Tibial nerve (tissue), 4 donors: ENCODE measurements at regions not wholly inside any gene's neighbourhood (a gene's known extent, or its start where the extent isn't known, plus 50 kb on each side); places are given as distances from the start of the nearest gene placed in this dataset.

Experiments
- DNase-seq, 2 donors: peaks; one replicate each; pipeline ENCODE4 v3.0.0-alpha.2; 2019; ENCODE audit warnings: low spot score in 2 of 2
- H3K27ac ChIP-seq, 4 donors: fragments of 200-600 bp; sonication (generic) in 3 of 4; one replicate each; pipeline ENCODE4 v1.5.1; 2017 to 2019; ENCODE audit warnings: mild to moderate bottlenecking in 1 of 4
- H3K27me3 ChIP-seq, 2 donors: fragments of 200-600 bp; sonication (generic) in 1 of 2; one replicate each; pipeline versions ENCODE4 v1.5.1 to v1.6.0; 2017 to 2019
- H3K36me3 ChIP-seq, 3 donors: fragments of 200-600 bp; sonication (generic); one replicate each; pipeline ENCODE4 v1.5.1; 2018 to 2019
- H3K4me1 ChIP-seq, 4 donors: fragments of 200-600 bp; sonication (generic) in 3 of 4; one replicate each; pipeline ENCODE4 v1.5.1; 2017 to 2019
- H3K4me3 ChIP-seq, 4 donors: fragments of 200-600 bp; sonication (generic) in 3 of 4; one replicate each; pipeline ENCODE4 v1.5.1; 2017 to 2019; ENCODE audit warnings: mild to moderate bottlenecking in 1 of 4, moderate library complexity in 1 of 4
- H3K9me3 ChIP-seq, 4 donors: fragments of 200-600 bp; sonication (generic) in 3 of 4; one replicate each; pipeline ENCODE4 v1.5.1; 2017 to 2019
- EP300 ChIP-seq, 2 donors: sonication (generic); formaldehyde crosslinking; IDR thresholded peaks; one replicate each; pipeline ENCODE4 v1.6.1; 2017; ENCODE audit warnings: antibody characterized with exemption in 2 of 2, mild to moderate bottlenecking in 1 of 2
- POLR2A ChIP-seq, 2 donors: fragments of 450-650 bp; IDR thresholded peaks; one replicate each; pipeline ENCODE4 v1.6.1; 2017; ENCODE audit warnings: antibody characterized with exemption in 2 of 2, mild to moderate bottlenecking in 2 of 2, moderate library complexity in 2 of 2
- WGBS, 2 donors: methylation state at CpG; one replicate each; pipeline ENCODE4 v1.1.5; 2018; 5-methylcytosine and 5-hydroxymethylcytosine counted together
- TF ChIP-seq, protein P1 (sequence below), 5 experiments: fragments of 200-600 bp in 3 of 5; fragments of 450-650 bp in 2 of 5; sonication (generic) in 3 of 5; IDR thresholded peaks; one replicate each; pipeline ENCODE4 v1.5.1; 2016 to 2019; ENCODE audit warnings: antibody characterized with exemption in 5 of 5, mild to moderate bottlenecking in 3 of 5, moderate library complexity in 2 of 5

DNA sequence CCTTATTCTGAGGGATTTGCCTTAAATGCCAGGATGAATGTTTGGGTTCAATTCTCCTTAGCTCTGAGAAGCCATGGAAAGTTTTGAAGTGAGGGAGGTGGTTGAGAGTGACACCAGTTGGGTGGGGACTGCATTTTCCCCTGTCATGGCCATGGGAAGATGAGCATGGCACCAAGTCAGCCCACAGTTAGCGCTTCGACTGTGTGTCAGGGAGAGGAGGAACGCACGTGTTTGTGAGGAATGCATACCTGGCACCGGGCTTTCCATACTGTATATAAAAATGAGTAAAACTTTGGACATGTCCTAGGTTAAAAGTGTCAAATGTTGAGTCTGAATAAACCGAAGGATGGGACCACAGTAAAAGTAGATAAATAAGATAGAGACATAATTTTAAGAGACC is 187.5 kb upstream of the KL start:
- DNase-seq: no peak
- H3K9me3 ChIP-seq: peaks cover 0 to 10% (median 0%) of the 10 kb centered on the region in 4 donors
- TF ChIP-seq POLR2A (IDR thresholded peaks at IDR 0.05) (no peak), EP300 (IDR thresholded peaks at IDR 0.05) (no peak)
- TF ChIP-seq, protein P1, sequence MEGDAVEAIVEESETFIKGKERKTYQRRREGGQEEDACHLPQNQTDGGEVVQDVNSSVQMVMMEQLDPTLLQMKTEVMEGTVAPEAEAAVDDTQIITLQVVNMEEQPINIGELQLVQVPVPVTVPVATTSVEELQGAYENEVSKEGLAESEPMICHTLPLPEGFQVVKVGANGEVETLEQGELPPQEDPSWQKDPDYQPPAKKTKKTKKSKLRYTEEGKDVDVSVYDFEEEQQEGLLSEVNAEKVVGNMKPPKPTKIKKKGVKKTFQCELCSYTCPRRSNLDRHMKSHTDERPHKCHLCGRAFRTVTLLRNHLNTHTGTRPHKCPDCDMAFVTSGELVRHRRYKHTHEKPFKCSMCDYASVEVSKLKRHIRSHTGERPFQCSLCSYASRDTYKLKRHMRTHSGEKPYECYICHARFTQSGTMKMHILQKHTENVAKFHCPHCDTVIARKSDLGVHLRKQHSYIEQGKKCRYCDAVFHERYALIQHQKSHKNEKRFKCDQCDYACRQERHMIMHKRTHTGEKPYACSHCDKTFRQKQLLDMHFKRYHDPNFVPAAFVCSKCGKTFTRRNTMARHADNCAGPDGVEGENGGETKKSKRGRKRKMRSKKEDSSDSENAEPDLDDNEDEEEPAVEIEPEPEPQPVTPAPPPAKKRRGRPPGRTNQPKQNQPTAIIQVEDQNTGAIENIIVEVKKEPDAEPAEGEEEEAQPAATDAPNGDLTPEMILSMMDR (IDR thresholded peaks at IDR 0.05): no peak
- no peaks in the 10 kb centered on the region for H3K27me3 ChIP-seq
- H3K36me3 ChIP-seq: no peaks in the 10 kb centered on the region
- WGBS, 2 donors: 98% methylated on average over 6 of the region's 6 CpGs
- no peak overlapping the region for H3K4me3 ChIP-seq
- no peak overlapping the region for H3K27ac ChIP-seq
- H3K4me1 ChIP-seq: peaks cover 0 to 7% (median 0%) of the 10 kb centered on the region in 4 donors

DNA sequence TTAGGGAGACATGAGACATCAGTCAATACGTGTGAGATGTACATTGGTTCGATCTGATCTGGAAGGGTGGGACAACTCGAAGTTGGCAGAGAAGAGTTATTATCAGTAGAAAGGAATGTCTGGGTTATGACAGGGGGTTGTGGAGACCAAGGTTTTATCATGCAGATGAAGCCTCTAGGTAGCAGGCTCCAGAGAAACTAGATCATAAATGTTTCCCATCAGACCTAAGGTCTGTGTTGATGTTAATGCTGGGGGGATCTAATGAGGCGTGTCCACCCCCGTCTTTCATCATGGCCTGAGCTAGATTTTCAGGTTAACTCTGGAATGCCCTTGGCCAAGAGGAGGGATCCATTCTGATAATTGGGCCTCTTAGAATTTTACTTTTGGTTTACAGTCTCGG is 187.0 kb upstream of the KL start:
- WGBS, 2 donors: 61 to 78% methylated on average over 6 of the region's 6 CpGs
- TF ChIP-seq EP300 (IDR thresholded peaks at IDR 0.05): no peak
- TF ChIP-seq, protein P1 (IDR thresholded peaks at IDR 0.05): no peak
- no peak for TF ChIP-seq POLR2A (IDR thresholded peaks at IDR 0.05)
- H3K4me3 ChIP-seq: no peak overlapping the region
- peaks cover 0 to 15% (median 0%) of the 10 kb centered on the region in 4 donors for H3K9me3 ChIP-seq
- no peak for DNase-seq
- no peaks in the 10 kb centered on the region for H3K36me3 ChIP-seq
- H3K27ac ChIP-seq: no peak overlapping the region
- H3K27me3 ChIP-seq: no peaks in the 10 kb centered on the region
- H3K4me1 ChIP-seq: peaks cover 0 to 7% (median 0%) of the 10 kb centered on the region in 4 donors

DNA sequence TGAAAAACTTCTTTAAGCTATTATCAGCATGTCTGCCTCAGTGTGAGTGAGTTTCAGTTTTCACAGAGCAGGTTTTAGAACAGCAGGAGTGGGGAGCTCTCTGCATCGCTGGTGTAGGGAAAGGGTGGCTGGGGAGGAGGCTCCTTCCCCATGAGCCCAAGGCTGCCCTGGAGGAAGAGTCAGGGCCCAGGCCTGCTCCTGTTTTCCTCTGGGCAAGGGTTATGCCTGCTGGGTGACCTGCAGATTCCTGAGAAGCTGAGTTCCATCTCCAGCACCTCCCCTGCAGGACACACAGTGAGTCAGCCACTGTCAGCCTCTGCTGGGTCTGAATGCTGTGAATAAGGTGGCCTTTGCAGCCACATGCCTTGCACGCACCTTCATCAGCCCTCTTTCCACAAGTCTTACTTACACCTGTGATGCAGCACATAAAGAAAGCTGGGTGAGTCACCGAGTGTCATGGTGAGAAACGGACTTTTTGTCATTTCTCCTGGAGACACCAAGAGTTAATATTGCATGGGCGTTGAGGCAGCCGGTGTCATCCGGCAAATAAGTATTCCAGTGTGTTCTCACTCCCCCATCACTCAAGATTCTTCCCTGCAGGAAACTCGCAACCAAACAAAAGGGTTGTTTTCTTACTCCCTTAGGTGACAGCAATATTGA is 186.4 kb upstream of the KL start:
- Histone ChIP-seq H3K27me3 (no peaks in the 10 kb centered on the region), H3K36me3 (no peaks in the 10 kb centered on the region), H3K9me3 (peaks cover 0 to 19% (median 0%) of the 10 kb centered on the region in 4 donors), H3K4me3 (no peak overlapping the region), H3K27ac (no peak overlapping the region), H3K4me1 (peaks cover 0 to 7% (median 0%) of the 10 kb centered on the region in 4 donors)
- TF ChIP-seq EP300 (IDR thresholded peaks at IDR 0.05) (no peak), POLR2A (IDR thresholded peaks at IDR 0.05) (no peak)
- TF ChIP-seq, protein P1 (IDR thresholded peaks at IDR 0.05): no peak
- no peak for DNase-seq
- 48 to 55% methylated on average over 8 of the region's 8 CpGs for WGBS, 2 donors

DNA sequence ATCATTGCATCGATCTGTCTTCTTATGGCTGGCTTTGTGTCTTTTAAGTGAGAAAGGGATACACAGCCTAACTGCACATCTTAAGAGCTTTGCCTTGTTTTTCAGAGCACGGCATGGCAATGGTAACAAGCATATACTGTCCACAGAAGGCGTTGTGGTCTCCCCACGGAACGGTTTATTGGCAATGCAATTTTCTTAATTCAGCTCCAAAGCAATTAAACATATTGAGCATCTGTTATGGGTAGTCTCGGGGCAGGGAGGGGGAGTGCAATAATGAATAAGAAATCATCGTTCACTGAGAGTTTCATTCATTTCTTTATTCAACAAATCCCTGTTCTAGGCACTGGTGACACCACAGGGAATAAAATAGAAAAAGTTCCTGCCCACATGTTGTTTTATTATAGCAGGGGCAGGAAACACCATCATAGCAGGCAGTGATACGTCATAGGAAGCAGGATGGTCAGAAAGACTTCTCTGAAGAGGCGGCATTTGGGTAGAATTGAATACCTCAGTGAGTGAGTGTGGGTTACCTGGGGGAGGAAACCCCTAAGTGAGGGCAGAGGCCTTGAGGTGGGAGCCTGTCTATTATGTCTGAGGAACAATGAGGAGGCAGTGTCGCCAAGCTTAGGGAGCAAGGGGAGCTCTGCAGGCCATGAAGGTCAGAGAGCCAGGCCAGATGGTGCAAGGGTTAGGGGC is 185.7 kb upstream of the KL start:
- H3K4me3 ChIP-seq: no peak overlapping the region
- WGBS, 2 donors: 69 to 73% methylated on average over 10 of the region's 10 CpGs

More for the DNA sequence above, 185.7 kb upstream of the KL start:
- no peaks in the 10 kb centered on the region for H3K27me3 ChIP-seq
- no peak overlapping the region for H3K27ac ChIP-seq
- TF ChIP-seq, protein P1 (IDR thresholded peaks at IDR 0.05): no peak
- TF ChIP-seq POLR2A (IDR thresholded peaks at IDR 0.05) (no peak), EP300 (IDR thresholded peaks at IDR 0.05) (no peak)
- H3K9me3 ChIP-seq: peaks cover 0 to 23% (median 0%) of the 10 kb centered on the region in 4 donors
- no peaks in the 10 kb centered on the region for H3K36me3 ChIP-seq
- H3K4me1 ChIP-seq: peaks cover 0 to 7% (median 0%) of the 10 kb centered on the region in 4 donors
- DNase-seq: no peak
